Lower leg skin (tissue), 3 donors: ENCODE measurements at regions not wholly inside any gene's neighbourhood (a gene's known extent, or its start where the extent isn't known, plus 50 kb on each side); places are given as distances from the start of the nearest gene placed in this dataset.

Source experiments
- CTCF ChIP-seq, 3 donors: fragments of 450-650 bp; IDR thresholded peaks; one replicate each; pipeline ENCODE4 v1.5.1; 2016; ENCODE audit warnings: antibody characterized with exemption in 3 of 3, mild to moderate bottlenecking in 3 of 3, moderate library complexity in 2 of 3
- POLR2A ChIP-seq, 2 donors: fragments of 450-650 bp; IDR thresholded peaks; one replicate each; pipeline ENCODE4 v1.6.1; 2016 to 2017; ENCODE audit warnings: antibody characterized with exemption in 2 of 2, mild to moderate bottlenecking in 1 of 2, moderate library complexity in 1 of 2

GRCh38 chr12:84416626-84417025 is 496.0 kb downstream of the SLC6A15 start:
- TF ChIP-seq CTCF (IDR thresholded peaks at IDR 0.05) (no peak), POLR2A (IDR thresholded peaks at IDR 0.05) (no peak)
